Prostate gland (tissue), 2 donors: ENCODE measurements at regions not wholly inside any gene's neighbourhood (a gene's known extent, or its start where the extent isn't known, plus 50 kb on each side); places are given as distances from the start of the nearest gene placed in this dataset.

Experiments
- DNase-seq: peaks from one replicate; pipeline ENCODE4 v3.0.0-alpha.2; 2019; ENCODE audit warnings: low spot score
- H3K27ac ChIP-seq, 2 donors: fragments of 200-600 bp; sonication (generic); 2 replicates each; pipeline ENCODE4 v1.5.1; 2017 to 2019
- H3K27me3 ChIP-seq: fragments of 200-600 bp; sonication (generic); replicated peaks from 2 replicates; pipeline ENCODE4 v1.5.1; 2019; ENCODE audit not compliant: insufficient read depth
- H3K36me3 ChIP-seq, 2 donors: fragments of 200-600 bp; sonication (generic); 1 replicate in 1 of 2; 2 replicates in 1 of 2; pipeline versions ENCODE4 v1.5.1 to v1.8.1; 2017 to 2019
- H3K4me1 ChIP-seq: fragments of 200-600 bp; sonication (generic); replicated peaks from 2 replicates; pipeline ENCODE4 v1.5.1; 2019
- H3K4me3 ChIP-seq, 2 donors: fragments of 200-600 bp; sonication (generic); 2 replicates each; pipeline ENCODE4 v1.5.1; 2017 to 2019
- H3K9me3 ChIP-seq: fragments of 200-600 bp; sonication (generic); 2 replicates; pipeline ENCODE4 v1.5.1; 2017
- CTCF ChIP-seq, 4 experiments: fragments of 200-600 bp in 2 of 4; fragments of 450-650 bp in 2 of 4; sonication (generic) in 2 of 4; IDR thresholded peaks; 1 replicate in 3 of 4; 2 replicates in 1 of 4; pipeline ENCODE4 v1.5.1; 2016 to 2019; ENCODE audit warnings: antibody characterized with exemption in 4 of 4, mild to moderate bottlenecking in 2 of 4, moderate library complexity in 2 of 4
- POLR2A ChIP-seq: fragments of 450-650 bp; IDR thresholded peaks from one replicate; pipeline ENCODE4 v1.6.1; 2016; ENCODE audit warnings: antibody characterized with exemption, mild to moderate bottlenecking
- POLR2AphosphoS5 ChIP-seq: sonication (generic); formaldehyde crosslinking; IDR thresholded peaks from one replicate; pipeline ENCODE4 v1.6.1; 2017; ENCODE audit warnings: antibody characterized with exemption
- WGBS: methylation state at CpG from one replicate; pipeline ENCODE4 v1.1.5; 2018; 5-methylcytosine and 5-hydroxymethylcytosine counted together
- intact Hi-C: fragments of 100-400 bp; cut with DNase I; formaldehyde crosslinking; loops from one replicate; pipeline ENCODE4 v1.14.2; 2022

- Histone ChIP-seq H3K36me3 (no peaks in the 10 kb centered on the region), H3K27me3 (no peaks in the 10 kb centered on the region), H3K4me3 (no peak overlapping the region), H3K9me3 (no peaks in the 10 kb centered on the region), H3K4me1 (no peaks in the 10 kb centered on the region), H3K27ac (no peak overlapping the region)
- DNase-seq, result no peak
- 36% methylated on average over 3 of the region's 3 CpGs for WGBS
- intact Hi-C loops, result no loop called here
- no peak for TF ChIP-seq POLR2A
- TF ChIP-seq POLR2AphosphoS5, result no peak
- no peak for TF ChIP-seq CTCF (IDR thresholded peaks at IDR 0.05)
These were observed 131.0 kb downstream of the GPX5 start for GRCh38 chr6:28656715-28657114.

- Histone ChIP-seq H3K36me3 (no peaks in the 10 kb centered on the region), H3K27ac (no peak overlapping the region), H3K4me3 (peak overlapping the region in 1 of 2 donors; percentile 23), H3K9me3 (no peaks in the 10 kb centered on the region), H3K4me1 (no peaks in the 10 kb centered on the region), H3K27me3 (no peaks in the 10 kb centered on the region)
- 11% methylated on average over 10 of the region's 10 CpGs for WGBS
- TF ChIP-seq POLR2A, result no peak
- TF ChIP-seq POLR2AphosphoS5, result no peak
- TF ChIP-seq CTCF (IDR thresholded peaks at IDR 0.05), result no peak
- DNase-seq, result no peak
- intact Hi-C loops, result no loop called here
These were observed 131.7 kb downstream of the GPX5 start for GRCh38 chr6:28657381-28657768.

GRCh38 chr6:28657769-28658465, 132.2 kb downstream of the GPX5 start:
- TF ChIP-seq CTCF (IDR thresholded peaks at IDR 0.05) (no peak), POLR2AphosphoS5 (no peak), POLR2A (no peak)
- Histone ChIP-seq H3K27ac (no peak overlapping the region), H3K9me3 (no peaks in the 10 kb centered on the region), H3K4me1 (no peaks in the 10 kb centered on the region), H3K27me3 (no peaks in the 10 kb centered on the region), H3K36me3 (no peaks in the 10 kb centered on the region), H3K4me3 (peak overlapping the region in 1 of 2 donors; percentile 23)
- WGBS, result 7% methylated on average over 27 of the region's 27 CpGs
- DNase-seq, result no peak
- intact Hi-C loops, result no loop called here

- Histone ChIP-seq H3K36me3 (no peaks in the 10 kb centered on the region), H3K9me3 (no peaks in the 10 kb centered on the region), H3K27ac (no peak overlapping the region), H3K4me3 (peak overlapping the region in 1 of 2 donors; percentile 7), H3K27me3 (no peaks in the 10 kb centered on the region), H3K4me1 (no peaks in the 10 kb centered on the region)
- no peak for DNase-seq
- 3% methylated on average over 16 of the region's 16 CpGs for WGBS
- TF ChIP-seq POLR2A (no peak), CTCF (IDR thresholded peaks at IDR 0.05) (no peak), POLR2AphosphoS5 (no peak)
- intact Hi-C loops, result no loop called here
These were observed 133.0 kb downstream of the GPX5 start for GRCh38 chr6:28658475-28659249.

GRCh38 chr6:28659250-28659566, 133.5 kb downstream of the GPX5 start:
- H3K9me3 ChIP-seq, result no peaks in the 10 kb centered on the region
- H3K27ac ChIP-seq, result no peak overlapping the region
- H3K27me3 ChIP-seq, result no peaks in the 10 kb centered on the region

More at GRCh38 chr6:28659250-28659566, 133.5 kb downstream of the GPX5 start:
- DNase-seq, result no peak
- Histone ChIP-seq H3K36me3 (no peaks in the 10 kb centered on the region), H3K4me3 (no peak overlapping the region), H3K4me1 (no peaks in the 10 kb centered on the region)
- WGBS, result 38% methylated on average over 2 of the region's 2 CpGs
- intact Hi-C loops, result no loop called here
- TF ChIP-seq CTCF (IDR thresholded peaks at IDR 0.05) (no peak), POLR2A (no peak), POLR2AphosphoS5 (no peak)
